ENCODE measurements at regions not wholly inside any gene's neighbourhood (a gene's known extent, or its start where the extent isn't known, plus 50 kb on each side); places are given as distances from the start of the nearest gene placed in this dataset.

GRCh38 chr5:147983742-147984141, 77.4 kb upstream of the C5orf46 start:
- no peak overlapping the region for H2AFZ ChIP-seq
- no peak overlapping the region for H3K9ac ChIP-seq
- no peaks in the 10 kb centered on the region for H3K79me2 ChIP-seq (ENCODE audit: insufficient read depth)
- no peaks in the 10 kb centered on the region for H4K20me1 ChIP-seq (ENCODE audit: insufficient read depth)
- no peaks in the 10 kb centered on the region for H3K9me3 ChIP-seq (ENCODE audit: low read depth)
- in situ Hi-C loops (cut with MboI), result no loop called here
- no peaks in the 10 kb centered on the region for H3F3A ChIP-seq (ENCODE audit: insufficient read depth)
- TF ChIP-seq EZH2 (IDR thresholded peaks at IDR 0.05; ENCODE audit: insufficient read depth, poor library complexity, severe bottlenecking) (no peak), EZH2phosphoT487 (IDR thresholded peaks at IDR 0.05; ENCODE audit: insufficient read depth, low read depth) (no peak)
- no peak overlapping the region for H3K27ac ChIP-seq
- no peak for DNase-seq
- H3K4me1 ChIP-seq (ENCODE audit: insufficient read depth), result no peaks in the 10 kb centered on the region
- H3K9me2 ChIP-seq (ENCODE audit: insufficient read depth), result no peaks in the 10 kb centered on the region
- no peak overlapping the region for H3K4me3 ChIP-seq
- no peaks in the 10 kb centered on the region for H3K27me3 ChIP-seq (replicated peaks; ENCODE audit: insufficient read depth)
- no peak overlapping the region for H3K4me2 ChIP-seq (ENCODE audit: unreplicated experiment)
- H3K36me3 ChIP-seq (ENCODE audit: low read depth), result no peaks in the 10 kb centered on the region
- WGBS, 2 experiments (ENCODE audit: low coverage in 1 of 2, low lambda C conversion rate in 2 of 2, missing lambda C conversion rate in 2 of 2), result 0 to 10% methylated on average over 1 of the region's 1 CpG

DNA sequence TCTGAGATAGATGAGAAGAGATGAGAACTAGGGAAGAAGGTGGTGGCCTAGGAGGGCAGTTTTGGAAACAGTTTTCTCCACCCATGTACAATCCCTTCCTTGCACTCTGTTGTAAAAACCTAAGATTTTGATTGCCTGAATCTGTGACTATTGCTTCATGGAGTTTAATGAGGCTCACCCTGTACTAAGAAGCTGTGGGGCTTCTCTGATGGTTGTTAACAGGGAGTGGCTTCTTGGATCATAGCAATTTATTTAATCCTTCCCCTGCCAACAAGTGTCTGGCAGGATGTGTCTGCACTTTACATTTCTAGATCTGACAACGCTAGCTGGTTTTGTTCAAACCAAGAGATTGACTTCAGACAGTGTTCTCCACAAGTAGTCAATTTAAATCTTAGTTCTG, 74.7 kb upstream of the C5orf46 start:
- Histone ChIP-seq H2AFZ (no peak overlapping the region), H3K9ac (no peak overlapping the region), H3K4me1 (ENCODE audit: insufficient read depth) (no peaks in the 10 kb centered on the region), H4K20me1 (ENCODE audit: insufficient read depth) (no peaks in the 10 kb centered on the region), H3K27me3 (replicated peaks; ENCODE audit: insufficient read depth) (no peaks in the 10 kb centered on the region), H3K79me2 (ENCODE audit: insufficient read depth) (no peaks in the 10 kb centered on the region), H3F3A (ENCODE audit: insufficient read depth) (no peaks in the 10 kb centered on the region), H3K4me3 (no peak overlapping the region), H3K9me3 (ENCODE audit: low read depth) (no peaks in the 10 kb centered on the region), H3K4me2 (ENCODE audit: unreplicated experiment) (no peak overlapping the region), H3K9me2 (ENCODE audit: insufficient read depth) (no peaks in the 10 kb centered on the region), H3K27ac (no peak overlapping the region), H3K36me3 (ENCODE audit: low read depth) (no peaks in the 10 kb centered on the region)
- WGBS, 2 experiments (ENCODE audit: low coverage in 1 of 2, low lambda C conversion rate in 2 of 2, missing lambda C conversion rate in 2 of 2), result 3 to 14% methylated on average over 1 of the region's 1 CpG
- in situ Hi-C loops (cut with MboI), result no loop called here
- no peak for DNase-seq
- TF ChIP-seq EZH2 (IDR thresholded peaks at IDR 0.05; ENCODE audit: insufficient read depth, poor library complexity, severe bottlenecking) (no peak), EZH2phosphoT487 (IDR thresholded peaks at IDR 0.05; ENCODE audit: insufficient read depth, low read depth) (no peak)

- Histone ChIP-seq H3K9me3 (ENCODE audit: low read depth) (no peaks in the 10 kb centered on the region), H3K4me3 (no peak overlapping the region), H3K4me2 (ENCODE audit: unreplicated experiment) (no peak overlapping the region), H4K20me1 (ENCODE audit: insufficient read depth) (no peaks in the 10 kb centered on the region), H3K9me2 (ENCODE audit: insufficient read depth) (no peaks in the 10 kb centered on the region), H3K27ac (no peak overlapping the region), H3K9ac (no peak overlapping the region), H3K27me3 (replicated peaks; ENCODE audit: insufficient read depth) (no peaks in the 10 kb centered on the region), H3K36me3 (ENCODE audit: low read depth) (no peaks in the 10 kb centered on the region), H3K4me1 (ENCODE audit: insufficient read depth) (no peaks in the 10 kb centered on the region), H2AFZ (no peak overlapping the region), H3F3A (ENCODE audit: insufficient read depth) (no peaks in the 10 kb centered on the region), H3K79me2 (ENCODE audit: insufficient read depth) (no peaks in the 10 kb centered on the region)
- WGBS, 2 experiments (ENCODE audit: low coverage in 1 of 2, low lambda C conversion rate in 2 of 2, missing lambda C conversion rate in 2 of 2), result 12 to 16% methylated on average over 1 of the region's 1 CpG
- in situ Hi-C loops (cut with MboI), result no loop called here
- DNase-seq, result no peak
- TF ChIP-seq EZH2 (IDR thresholded peaks at IDR 0.05; ENCODE audit: insufficient read depth, poor library complexity, severe bottlenecking), result no peak
- TF ChIP-seq EZH2phosphoT487 (IDR thresholded peaks at IDR 0.05; ENCODE audit: insufficient read depth, low read depth), result no peak
These were observed 73.4 kb upstream of the C5orf46 start for GRCh38 chr5:147979761-147980160.

DNA sequence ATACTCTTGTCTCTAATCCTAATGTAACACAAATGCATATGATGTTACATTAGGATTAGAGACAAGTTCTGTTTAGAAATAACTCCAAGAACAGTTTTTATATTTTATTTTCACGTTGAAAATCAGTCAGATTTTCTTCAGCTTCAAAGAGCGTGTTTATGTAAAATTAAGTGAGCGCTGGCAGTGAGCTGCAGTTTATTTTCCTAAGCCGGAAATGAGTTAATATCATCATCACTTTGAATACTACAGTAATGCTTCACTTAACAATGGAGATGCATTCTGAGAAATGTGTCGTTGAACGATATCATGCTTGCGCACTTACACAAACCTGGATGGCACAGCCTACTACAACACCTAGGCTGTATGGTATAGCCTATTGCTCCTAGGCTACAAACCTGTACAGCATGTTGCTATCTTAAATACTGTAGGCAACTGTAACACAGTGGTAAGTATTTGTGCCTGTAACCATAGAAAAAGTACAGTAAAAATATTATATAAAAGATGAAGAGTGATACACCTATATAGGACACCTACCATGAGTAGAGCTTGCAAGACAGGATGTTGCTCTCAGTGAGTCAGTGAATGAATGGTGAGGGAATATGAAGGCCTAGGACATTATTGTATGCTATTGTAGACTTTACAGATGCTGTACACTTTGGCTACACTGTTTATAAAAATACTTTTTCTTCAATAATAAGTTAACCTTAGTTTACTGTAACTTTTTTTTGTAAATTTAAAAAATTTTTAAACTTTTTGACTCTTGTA, 65.9 kb upstream of the C5orf46 start:
- no peak overlapping the region for H2AFZ ChIP-seq
- no peaks in the 10 kb centered on the region for H3K4me1 ChIP-seq (ENCODE audit: insufficient read depth)
- 38 to 40% methylated on average over 7 of the region's 7 CpGs for WGBS, 2 experiments (ENCODE audit: low coverage in 1 of 2, low lambda C conversion rate in 2 of 2, missing lambda C conversion rate in 2 of 2)
- H3K4me2 ChIP-seq (ENCODE audit: unreplicated experiment), result no peak overlapping the region
- in situ Hi-C loops (cut with MboI), result no loop called here
- no peaks in the 10 kb centered on the region for H3K27me3 ChIP-seq (replicated peaks; ENCODE audit: insufficient read depth)
- DNase-seq, result no peak
- no peaks in the 10 kb centered on the region for H3K36me3 ChIP-seq (ENCODE audit: low read depth)
- no peaks in the 10 kb centered on the region for H3K79me2 ChIP-seq (ENCODE audit: insufficient read depth)
- H4K20me1 ChIP-seq (ENCODE audit: insufficient read depth), result no peaks in the 10 kb centered on the region
- no peaks in the 10 kb centered on the region for H3K9me2 ChIP-seq (ENCODE audit: insufficient read depth)
- H3K27ac ChIP-seq, result no peak overlapping the region
- no peaks in the 10 kb centered on the region for H3K9me3 ChIP-seq (ENCODE audit: low read depth)
- H3F3A ChIP-seq (ENCODE audit: insufficient read depth), result no peaks in the 10 kb centered on the region
- no peak overlapping the region for H3K4me3 ChIP-seq
- H3K9ac ChIP-seq, result no peak overlapping the region
- no peak for TF ChIP-seq EZH2phosphoT487 (IDR thresholded peaks at IDR 0.05; ENCODE audit: insufficient read depth, low read depth)
- TF ChIP-seq EZH2 (IDR thresholded peaks at IDR 0.05; ENCODE audit: insufficient read depth, poor library complexity, severe bottlenecking), result no peak
